Memory B cell (primary cell): ENCODE measurements at regions not wholly inside any gene's neighbourhood (a gene's known extent, or its start where the extent isn't known, plus 50 kb on each side); places are given as distances from the start of the nearest gene placed in this dataset.

Source experiments
- ATAC-seq: fragments of 150-1000 bp; cut with Tn5 transposase; 2 replicates; pipeline ENCODE4 v1.10.0; 2021; ENCODE audit warnings: low read depth, mild to moderate bottlenecking, moderate library complexity
- DNase-seq, 2 donors: peaks; one replicate each; pipeline ENCODE4 v3.0.0; 2022; ENCODE audit warnings: low spot score in 2 of 2
- H3K27ac Mint-ChIP-seq: one replicate; pipeline ENCODE4 v1.8.0; 2022; ENCODE audit warnings: mild to moderate bottlenecking, moderate library complexity, mixed read lengths
- H3K27me3 Mint-ChIP-seq: one replicate; pipeline ENCODE4 v1.8.0; 2022; ENCODE audit warnings: mixed read lengths
- H3K36me3 Mint-ChIP-seq: one replicate; pipeline ENCODE4 v1.8.0; 2022; ENCODE audit warnings: mild to moderate bottlenecking, mixed read lengths
- H3K4me1 Mint-ChIP-seq: one replicate; pipeline ENCODE4 v1.8.0; 2022; ENCODE audit warnings: mixed read lengths
- H3K4me3 Mint-ChIP-seq: one replicate; pipeline ENCODE4 v1.8.0; 2022; ENCODE audit warnings: mild to moderate bottlenecking, moderate library complexity, mixed read lengths
- H3K9me3 Mint-ChIP-seq: one replicate; pipeline ENCODE4 v1.8.0; 2022; ENCODE audit warnings: mixed read lengths

- no peak for DNase-seq
- Mint-ChIP-seq H3K27me3 (peaks cover 2% of the 10 kb centered on the region), H3K36me3 (no peaks in the 10 kb centered on the region), H3K4me1 (no peaks in the 10 kb centered on the region), H3K4me3 (no peak overlapping the region), H3K27ac (no peak overlapping the region), H3K9me3 (peaks cover 1% of the 10 kb centered on the region)
- ATAC-seq: no peak
Observed at GRCh38 chr3:25945366-25945765, 155.5 kb downstream of the OXSM start.

GRCh38 chr3:25945836-25946235 lies 155.9 kb downstream of the OXSM start:
- Mint-ChIP-seq H3K9me3 (peaks cover 1% of the 10 kb centered on the region), H3K36me3 (no peaks in the 10 kb centered on the region), H3K4me3 (no peak overlapping the region), H3K4me1 (no peaks in the 10 kb centered on the region), H3K27ac (no peak overlapping the region), H3K27me3 (peaks cover 2% of the 10 kb centered on the region)
- ATAC-seq (no peak), DNase-seq (no peak)

GRCh38 chr3:25952133-25952532 lies 162.2 kb downstream of the OXSM start:
- H3K36me3 Mint-ChIP-seq: no peaks in the 10 kb centered on the region
- DNase-seq: no peak
- peaks cover 1% of the 10 kb centered on the region for H3K27me3 Mint-ChIP-seq
- H3K4me1 Mint-ChIP-seq: no peaks in the 10 kb centered on the region
- H3K4me3 Mint-ChIP-seq: no peak overlapping the region
- H3K9me3 Mint-ChIP-seq: no peaks in the 10 kb centered on the region
- ATAC-seq: no peak
- H3K27ac Mint-ChIP-seq: no peak overlapping the region

- no peak for DNase-seq
- Mint-ChIP-seq H3K4me3 (no peak overlapping the region), H3K9me3 (no peaks in the 10 kb centered on the region), H3K27ac (no peak overlapping the region), H3K27me3 (peaks cover 1% of the 10 kb centered on the region), H3K4me1 (no peaks in the 10 kb centered on the region), H3K36me3 (no peaks in the 10 kb centered on the region)
- no peak for ATAC-seq
Observed at GRCh38 chr3:25957026-25957425, 167.1 kb downstream of the OXSM start.

GRCh38 chr3:25960776-25961175 lies 170.9 kb downstream of the OXSM start:
- Mint-ChIP-seq H3K4me1 (no peaks in the 10 kb centered on the region), H3K27me3 (no peaks in the 10 kb centered on the region), H3K4me3 (no peak overlapping the region), H3K27ac (no peak overlapping the region), H3K9me3 (no peaks in the 10 kb centered on the region), H3K36me3 (no peaks in the 10 kb centered on the region)
- ATAC-seq (no peak), DNase-seq (no peak)

- ATAC-seq (no peak), DNase-seq (no peak)
- H3K4me1 Mint-ChIP-seq: no peaks in the 10 kb centered on the region
- H3K36me3 Mint-ChIP-seq: no peaks in the 10 kb centered on the region
- no peaks in the 10 kb centered on the region for H3K9me3 Mint-ChIP-seq
- H3K4me3 Mint-ChIP-seq: no peak overlapping the region
- no peak overlapping the region for H3K27ac Mint-ChIP-seq
- H3K27me3 Mint-ChIP-seq: no peaks in the 10 kb centered on the region
Observed at GRCh38 chr3:25962255-25962654, 172.4 kb downstream of the OXSM start.

- DNase-seq (no peak), ATAC-seq (no peak)
- H3K27me3 Mint-ChIP-seq: no peaks in the 10 kb centered on the region
- no peaks in the 10 kb centered on the region for H3K4me1 Mint-ChIP-seq
- H3K27ac Mint-ChIP-seq: no peak overlapping the region
- H3K4me3 Mint-ChIP-seq: no peak overlapping the region
- H3K9me3 Mint-ChIP-seq: no peaks in the 10 kb centered on the region
- no peaks in the 10 kb centered on the region for H3K36me3 Mint-ChIP-seq
Observed at GRCh38 chr3:25964141-25964540, 174.3 kb downstream of the OXSM start.

- Mint-ChIP-seq H3K36me3 (no peaks in the 10 kb centered on the region), H3K9me3 (peaks cover 2% of the 10 kb centered on the region), H3K4me3 (no peak overlapping the region), H3K27ac (no peak overlapping the region), H3K27me3 (peaks cover 2% of the 10 kb centered on the region), H3K4me1 (no peaks in the 10 kb centered on the region)
- DNase-seq: no peak
- ATAC-seq: no peak
Observed at GRCh38 chr3:25967385-25967784, 177.5 kb downstream of the OXSM start.

GRCh38 chr3:25971736-25972135 lies 181.8 kb downstream of the OXSM start:
- Mint-ChIP-seq H3K36me3 (no peaks in the 10 kb centered on the region), H3K4me1 (no peaks in the 10 kb centered on the region), H3K27me3 (peaks cover 2% of the 10 kb centered on the region), H3K27ac (no peak overlapping the region), H3K9me3 (peaks cover 2% of the 10 kb centered on the region), H3K4me3 (no peak overlapping the region)
- ATAC-seq (no peak), DNase-seq (no peak)

GRCh38 chr3:25973122-25973521 lies 183.2 kb downstream of the OXSM start:
- no peak for DNase-seq
- no peak for ATAC-seq
- Mint-ChIP-seq H3K36me3 (no peaks in the 10 kb centered on the region), H3K27me3 (peaks cover 2% of the 10 kb centered on the region), H3K4me3 (no peak overlapping the region), H3K9me3 (peaks cover 2% of the 10 kb centered on the region), H3K4me1 (no peaks in the 10 kb centered on the region), H3K27ac (no peak overlapping the region)

- no peak overlapping the region for H3K4me3 Mint-ChIP-seq
- no peak overlapping the region for H3K27ac Mint-ChIP-seq
- ATAC-seq (no peak), DNase-seq (no peak)
- H3K4me1 Mint-ChIP-seq: no peaks in the 10 kb centered on the region
- H3K27me3 Mint-ChIP-seq: no peaks in the 10 kb centered on the region
- no peaks in the 10 kb centered on the region for H3K36me3 Mint-ChIP-seq
- H3K9me3 Mint-ChIP-seq: no peaks in the 10 kb centered on the region
Observed at GRCh38 chr3:25982756-25983155, 192.9 kb downstream of the OXSM start.

GRCh38 chr3:25985621-25986020 lies 195.7 kb downstream of the OXSM start:
- H3K27ac Mint-ChIP-seq: no peak overlapping the region
- no peak for ATAC-seq
- DNase-seq: no peak
- H3K36me3 Mint-ChIP-seq: no peaks in the 10 kb centered on the region
- H3K9me3 Mint-ChIP-seq: peaks cover 3% of the 10 kb centered on the region
- no peak overlapping the region for H3K4me3 Mint-ChIP-seq
- H3K4me1 Mint-ChIP-seq: no peaks in the 10 kb centered on the region
- H3K27me3 Mint-ChIP-seq: no peaks in the 10 kb centered on the region

- no peaks in the 10 kb centered on the region for H3K4me1 Mint-ChIP-seq
- H3K36me3 Mint-ChIP-seq: no peaks in the 10 kb centered on the region
- no peak overlapping the region for H3K4me3 Mint-ChIP-seq
- no peak for ATAC-seq
- H3K27me3 Mint-ChIP-seq: no peaks in the 10 kb centered on the region
- H3K9me3 Mint-ChIP-seq: peaks cover 12% of the 10 kb centered on the region
- no peak overlapping the region for H3K27ac Mint-ChIP-seq
- no peak for DNase-seq
Observed at GRCh38 chr3:25992606-25993005, 202.7 kb downstream of the OXSM start.

- Mint-ChIP-seq H3K36me3 (no peaks in the 10 kb centered on the region), H3K4me1 (no peaks in the 10 kb centered on the region), H3K27me3 (no peaks in the 10 kb centered on the region), H3K4me3 (no peak overlapping the region), H3K9me3 (peaks cover 4% of the 10 kb centered on the region), H3K27ac (no peak overlapping the region)
- DNase-seq (no peak), ATAC-seq (no peak)
Observed at GRCh38 chr3:26004172-26004571, 214.3 kb downstream of the OXSM start.

GRCh38 chr3:26011276-26011675 lies 221.4 kb downstream of the OXSM start:
- DNase-seq (no peak), ATAC-seq (no peak)
- H3K9me3 Mint-ChIP-seq: peaks cover 2% of the 10 kb centered on the region
- no peak overlapping the region for H3K4me3 Mint-ChIP-seq
- H3K27me3 Mint-ChIP-seq: no peaks in the 10 kb centered on the region
- no peaks in the 10 kb centered on the region for H3K36me3 Mint-ChIP-seq
- H3K4me1 Mint-ChIP-seq: no peaks in the 10 kb centered on the region
- H3K27ac Mint-ChIP-seq: no peak overlapping the region
